ENCODE measurements at regions not wholly inside any gene's neighbourhood (a gene's known extent, or its start where the extent isn't known, plus 50 kb on each side); places are given as distances from the start of the nearest gene placed in this dataset.

- Mint-ChIP-seq H3K4me1 (no peaks in the 10 kb centered on the region), H3K4me3 (no peak overlapping the region), H3K36me3 (ENCODE audit: low read depth) (no peaks in the 10 kb centered on the region), H3K27me3 (ENCODE audit: insufficient read depth, low read depth, poor library complexity) (no peaks in the 10 kb centered on the region), H3K27ac (no peak overlapping the region), H3K9me3 (no peaks in the 10 kb centered on the region)
- no peaks in the 10 kb centered on the region for H4K20me1 ChIP-seq (replicated peaks; ENCODE audit: insufficient read depth)
- no peaks in the 10 kb centered on the region for H3K9me2 ChIP-seq (ENCODE audit: insufficient read depth)
- H3F3A ChIP-seq (replicated peaks; ENCODE audit: low read depth): no peaks in the 10 kb centered on the region
- no peak overlapping the region for H3K4me3 ChIP-seq
- H3K4me1 ChIP-seq (ENCODE audit: insufficient read depth): no peaks in the 10 kb centered on the region
- H3K4me2 ChIP-seq: no peak overlapping the region
- H2AFZ ChIP-seq: no peak overlapping the region
- no peak overlapping the region for H3K27ac ChIP-seq (ENCODE audit: low read depth)
- peak; percentile 62 for DNase-seq (ENCODE audit: low spot score)
- ATAC-seq: no peak
- TF ChIP-seq POLR2AphosphoS5 (IDR thresholded peaks at IDR 0.05; ENCODE audit: low read depth) (no peak), NANOG (IDR thresholded peaks at IDR 0.05; ENCODE audit: borderline replicate concordance) (no peak), ZNF331 (CRISPR knock-in tag; IDR thresholded peaks at IDR 0.05; ENCODE audit: low read depth) (no peak), STAT1 (IDR thresholded peaks at IDR 0.05; ENCODE audit: unreplicated experiment) (no peak), EZH2 (IDR thresholded peaks at IDR 0.05; ENCODE audit: low read depth, unreplicated experiment) (no peak), CREB1 (CRISPR knock-in tag; IDR thresholded peaks at IDR 0.05; ENCODE audit: low read depth) (no peak), ETS1 (IDR thresholded peaks at IDR 0.05) (no peak), JUNB (IDR thresholded peaks at IDR 0.05; ENCODE audit: unreplicated experiment) (no peak), EZH2phosphoT487 (IDR thresholded peaks at IDR 0.05; ENCODE audit: unreplicated experiment) (no peak), ZNF462 (CRISPR knock-in tag; IDR thresholded peaks at IDR 0.05) (no peak), ZNF114 (CRISPR knock-in tag; IDR thresholded peaks at IDR 0.05) (no peak), CTCF (conservative IDR thresholded peaks at IDR 0.05; ENCODE audit: low read depth in 2 of 2) (no peak)
- TF ChIP-seq, protein P1, sequence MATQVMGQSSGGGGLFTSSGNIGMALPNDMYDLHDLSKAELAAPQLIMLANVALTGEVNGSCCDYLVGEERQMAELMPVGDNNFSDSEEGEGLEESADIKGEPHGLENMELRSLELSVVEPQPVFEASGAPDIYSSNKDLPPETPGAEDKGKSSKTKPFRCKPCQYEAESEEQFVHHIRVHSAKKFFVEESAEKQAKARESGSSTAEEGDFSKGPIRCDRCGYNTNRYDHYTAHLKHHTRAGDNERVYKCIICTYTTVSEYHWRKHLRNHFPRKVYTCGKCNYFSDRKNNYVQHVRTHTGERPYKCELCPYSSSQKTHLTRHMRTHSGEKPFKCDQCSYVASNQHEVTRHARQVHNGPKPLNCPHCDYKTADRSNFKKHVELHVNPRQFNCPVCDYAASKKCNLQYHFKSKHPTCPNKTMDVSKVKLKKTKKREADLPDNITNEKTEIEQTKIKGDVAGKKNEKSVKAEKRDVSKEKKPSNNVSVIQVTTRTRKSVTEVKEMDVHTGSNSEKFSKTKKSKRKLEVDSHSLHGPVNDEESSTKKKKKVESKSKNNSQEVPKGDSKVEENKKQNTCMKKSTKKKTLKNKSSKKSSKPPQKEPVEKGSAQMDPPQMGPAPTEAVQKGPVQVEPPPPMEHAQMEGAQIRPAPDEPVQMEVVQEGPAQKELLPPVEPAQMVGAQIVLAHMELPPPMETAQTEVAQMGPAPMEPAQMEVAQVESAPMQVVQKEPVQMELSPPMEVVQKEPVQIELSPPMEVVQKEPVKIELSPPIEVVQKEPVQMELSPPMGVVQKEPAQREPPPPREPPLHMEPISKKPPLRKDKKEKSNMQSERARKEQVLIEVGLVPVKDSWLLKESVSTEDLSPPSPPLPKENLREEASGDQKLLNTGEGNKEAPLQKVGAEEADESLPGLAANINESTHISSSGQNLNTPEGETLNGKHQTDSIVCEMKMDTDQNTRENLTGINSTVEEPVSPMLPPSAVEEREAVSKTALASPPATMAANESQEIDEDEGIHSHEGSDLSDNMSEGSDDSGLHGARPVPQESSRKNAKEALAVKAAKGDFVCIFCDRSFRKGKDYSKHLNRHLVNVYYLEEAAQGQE (IDR thresholded peaks at IDR 0.05; ENCODE audit: unreplicated experiment): no peak
- H3K27me3 ChIP-seq (ENCODE audit: insufficient read depth): no peaks in the 10 kb centered on the region
- no peaks in the 10 kb centered on the region for H3K36me3 ChIP-seq (ENCODE audit: insufficient read depth)
- H3K79me2 ChIP-seq (replicated peaks; ENCODE audit: insufficient read depth): no peaks in the 10 kb centered on the region
These were observed 254.0 kb downstream of the KCNJ3 start for GRCh38 chr2:154952346-154952980.

Measured in GM23338 (cell line).